HepG2 (cell line): ENCODE measurements at regions not wholly inside any gene's neighbourhood (a gene's known extent, or its start where the extent isn't known, plus 50 kb on each side); places are given as distances from the start of the nearest gene placed in this dataset.

Experiments
- ATAC-seq: fragments of 200-7000 bp; cut with Tn5 transposase; 3 replicates; pipeline ENCODE4 v1.9.1; 2020; ENCODE audit warnings: mild to moderate bottlenecking, moderate library complexity
- BruUV-seq: library from RNA; stranded (reverse); fragments of 400-500 nt; replicated peaks from 2 replicates; lab custom pipeline; 2021; lab: Mats Ljungman, UMichigan
- CTCF ChIA-PET: fragments of 300-600 bp; formaldehyde crosslinking; extraction: SDS; loops from one replicate; lab custom pipeline; 2021; ENCODE audit warnings: low total read pairs, inconsistent platforms, low intra/inter-chr PET ratio; lab: Yijun Ruan, JAX
- POLR2A ChIA-PET: fragments of 350-600 bp; sonication (Branson Sonifier 250); formaldehyde crosslinking; loops from one replicate; lab custom pipeline; 2020; ENCODE audit warnings: antibody characterized with exemption, inconsistent platforms; lab: Yijun Ruan, JAX
- DNase-seq: peaks from one replicate; pipeline ENCODE4 v3.0.0-alpha.2; 2015; ENCODE audit warnings: low spot score
- FAIRE-seq: peaks from 3 replicates; lab custom pipeline; 2011; peaks lifted over from hg19 to GRCh38; lab: Jason Lieb, UNC
- H2AFZ ChIP-seq: one replicate; pipeline ENCODE4 v1.6.1; 2011; ENCODE audit warnings: low read length, inconsistent platforms
- H3K27ac ChIP-seq: fragments of 300-600 bp; 3 replicates; pipeline ENCODE4 v1.8.0; 2011; ENCODE audit warnings: mixed run types, mild to moderate bottlenecking, mixed read lengths, low read length, inconsistent platforms; ENCODE audit not compliant: insufficient read depth; ENCODE audit errors: extremely low read length
- H3K27me3 ChIP-seq, 2 experiments: fragments of 200-600 bp in 1 of 2; 2 replicates in 1 of 2; 3 replicates in 1 of 2; pipeline versions ENCODE4 v1.6.0 to v1.8.0; 2011; ENCODE audit warnings: low read length in 2 of 2, mild to moderate bottlenecking in 2 of 2, moderate library complexity in 2 of 2, inconsistent platforms in 1 of 2; ENCODE audit not compliant: insufficient read depth in 2 of 2, control insufficient read depth in 1 of 2
- H3K36me3 ChIP-seq, 2 experiments: fragments of 200-600 bp in 1 of 2; replicated peaks in 1 of 2; 2 replicates in 1 of 2; 3 replicates in 1 of 2; pipeline versions ENCODE4 v1.5.1 to v1.8.0; 2011; ENCODE audit warnings: low read length in 2 of 2, inconsistent platforms in 1 of 2; ENCODE audit not compliant: insufficient read depth in 2 of 2, control insufficient read depth in 1 of 2
- H3K4me1 ChIP-seq: 2 replicates; pipeline ENCODE4 v1.5.1; 2012; ENCODE audit warnings: low read length, inconsistent platforms; ENCODE audit not compliant: insufficient read depth
- H3K4me2 ChIP-seq: 2 replicates; pipeline ENCODE4 v1.6.0; 2011; ENCODE audit warnings: low read depth, low read length, inconsistent platforms
- H3K4me3 ChIP-seq, 3 experiments: fragments of 200-600 bp in 1 of 3; sonication (generic), shearing (Covaris generic) in 1 of 3; replicated peaks in 1 of 3; 2 replicates each; pipeline ENCODE4 v1.5.1; 2011 to 2016; ENCODE audit warnings: low read length in 3 of 3, inconsistent platforms in 2 of 3, low read depth in 2 of 3, mild to moderate bottlenecking in 2 of 3, control low read depth in 1 of 3, mixed read lengths in 1 of 3; ENCODE audit not compliant: insufficient read depth in 1 of 3
- H3K79me2 ChIP-seq: one replicate; pipeline ENCODE4 v1.6.1; 2011; ENCODE audit warnings: low read length, inconsistent platforms; ENCODE audit not compliant: insufficient read depth
- H3K9ac ChIP-seq: 2 replicates; pipeline ENCODE4 v1.6.0; 2011; ENCODE audit warnings: mild to moderate bottlenecking, low read depth, low read length, inconsistent platforms; ENCODE audit not compliant: insufficient read depth
- H3K9me3 ChIP-seq: 2 replicates; pipeline ENCODE4 v1.5.1; 2012; ENCODE audit warnings: mild to moderate bottlenecking, low read length
- H4K20me1 ChIP-seq: 2 replicates; pipeline ENCODE4 v1.6.0; 2011; ENCODE audit warnings: inconsistent platforms, mild to moderate bottlenecking, low read length, moderate library complexity; ENCODE audit not compliant: insufficient read depth
- ATM ChIP-seq: fragments of 450-650 bp; IDR thresholded peaks from 2 replicates; pipeline ENCODE4 v1.7.1; 2017; ENCODE audit warnings: mild to moderate bottlenecking, borderline replicate concordance
- GZF1 ChIP-seq: sonication (generic); formaldehyde crosslinking; IDR thresholded peaks from 2 replicates; pipeline ENCODE4 v1.5.1; 2020; ENCODE audit warnings: mild to moderate bottlenecking, missing genetic modification reagents
- HNRNPLL ChIP-seq: fragments of 200-400 bp; formaldehyde crosslinking; IDR thresholded peaks from 2 replicates; pipeline ENCODE4 v1.6.1; 2017; ENCODE audit warnings: mild to moderate bottlenecking, low read depth, low read length; ENCODE audit not compliant: poor library complexity, severe bottlenecking
- IRF1 ChIP-seq: sonication (generic); formaldehyde crosslinking; IDR thresholded peaks from 2 replicates; pipeline ENCODE4 v1.4.0; 2020; ENCODE audit warnings: low read depth, mild to moderate bottlenecking, missing genetic modification reagents
- IRF2 ChIP-seq: IDR thresholded peaks from 2 replicates; pipeline ENCODE4 v1.6.1; 2018; ENCODE audit warnings: missing genetic modification reagents, missing compliant biosample characterization
- MAFF ChIP-seq: IDR thresholded peaks from 2 replicates; pipeline ENCODE4 v1.6.1; 2011; ENCODE audit warnings: low read depth, low read length, improper control_type of control experiment
- MAFK ChIP-seq, 2 experiments: IDR thresholded peaks in 1 of 2; conservative IDR thresholded peaks in 1 of 2; 2 replicates each; pipeline ENCODE4 v1.6.1; 2011; ENCODE audit warnings: improper control_type of control experiment in 2 of 2, low read length in 2 of 2
- MED8 ChIP-seq: sonication (generic); formaldehyde crosslinking; IDR thresholded peaks from 2 replicates; pipeline ENCODE4 v1.8.1; 2023; ENCODE audit warnings: mild to moderate bottlenecking, missing genetic modification reagents; ENCODE audit not compliant: insufficient replicate concordance
- NAIF1 ChIP-seq: sonication (generic); formaldehyde crosslinking; IDR thresholded peaks from 2 replicates; pipeline ENCODE4 v1.5.0; 2020; ENCODE audit warnings: mild to moderate bottlenecking, missing genetic modification reagents, borderline replicate concordance
- PHF21A ChIP-seq: sonication (generic); formaldehyde crosslinking; IDR thresholded peaks from 2 replicates; pipeline ENCODE4 v1.5.0; 2020; ENCODE audit warnings: mild to moderate bottlenecking, missing genetic modification reagents
- ZFP41 ChIP-seq: sonication (generic); formaldehyde crosslinking; IDR thresholded peaks from 2 replicates; pipeline ENCODE4 v1.4.0; 2020; ENCODE audit warnings: mild to moderate bottlenecking, missing genetic modification reagents, borderline replicate concordance
- ZNF335 ChIP-seq: sonication (generic); formaldehyde crosslinking; IDR thresholded peaks from 2 replicates; pipeline ENCODE4 v1.4.0; 2020; ENCODE audit warnings: missing genetic modification reagents
- ZNF468 ChIP-seq: sonication (generic); formaldehyde crosslinking; IDR thresholded peaks from 2 replicates; pipeline ENCODE4 v1.8.0; 2022; ENCODE audit warnings: mild to moderate bottlenecking, moderate library complexity, missing genetic modification reagents
- ZNF720 ChIP-seq: sonication (generic); formaldehyde crosslinking; IDR thresholded peaks from 2 replicates; pipeline ENCODE4 v1.4.0; 2020; ENCODE audit warnings: missing genetic modification reagents
- ZSCAN9 ChIP-seq: IDR thresholded peaks from 2 replicates; pipeline ENCODE4 v1.6.1; 2016; ENCODE audit warnings: borderline replicate concordance
- WGBS: methylation state at CpG from one replicate; pipeline ENCODE4 v1.1.6; 2017; ENCODE audit warnings: low lambda C conversion rate; 5-methylcytosine and 5-hydroxymethylcytosine counted together
- in situ Hi-C: cut with HindIII; loops from 2 replicates; pipeline ENCODE4 v1.10.0; 2017; ENCODE audit warnings: low pct_unique_long_range_greater_than_20kb; ENCODE audit not compliant: extremely low pct_ligation_motif_present
- intact Hi-C: fragments of 100-400 bp; cut with micrococcal nuclease; formaldehyde crosslinking; loops from one replicate; pipeline ENCODE4 v1.10.0; 2022; ENCODE audit not compliant: unreplicated experiment
- TF ChIP-seq, protein P1 (sequence below): sonication (generic); formaldehyde crosslinking; IDR thresholded peaks from 2 replicates; pipeline ENCODE4 v1.4.0; 2020; ENCODE audit warnings: mild to moderate bottlenecking, low read depth, missing genetic modification reagents
- TF ChIP-seq, protein P2 (sequence below): IDR thresholded peaks from 2 replicates; pipeline ENCODE4 v1.6.1; 2016; ENCODE audit warnings: low read depth, missing genetic modification reagents, missing compliant biosample characterization

DNA sequence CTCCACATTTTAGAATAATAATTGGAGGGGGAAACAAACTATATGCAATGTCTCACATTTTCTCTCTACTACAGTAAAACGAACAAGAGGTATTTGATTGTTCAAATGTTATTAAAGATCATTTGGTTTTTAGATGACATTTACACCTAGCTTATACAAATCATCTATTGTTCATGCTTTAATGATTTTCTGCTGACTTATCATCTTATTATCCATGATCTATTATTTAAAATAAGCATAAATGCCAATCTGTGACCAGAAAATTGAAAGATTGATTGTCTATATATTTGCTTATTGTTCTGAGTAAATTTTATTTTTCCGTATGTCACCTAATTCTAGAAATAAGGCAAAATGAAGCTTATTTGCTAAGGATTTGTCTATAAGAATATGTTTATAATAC, 537.2 kb downstream of the KCNJ3 start:
- POLR2A ChIA-PET, result no interaction called here
- in situ Hi-C loops, result no loop called here
- 2% methylated on average over 2 of the region's 2 CpGs for WGBS
- Histone ChIP-seq H3K79me2 (no peaks in the 10 kb centered on the region), H3K4me2 (no peak overlapping the region), H3K27ac (no peak overlapping the region), H3K36me3 (no peaks in the 10 kb centered on the region), H3K9me3 (no peaks in the 10 kb centered on the region), H4K20me1 (no peaks in the 10 kb centered on the region), H3K9ac (no peak overlapping the region), H3K4me3 (no peak overlapping the region), H2AFZ (no peak overlapping the region), H3K4me1 (no peaks in the 10 kb centered on the region), H3K27me3 (no peaks in the 10 kb centered on the region; a peak in 1 of 5 replicates)
- no peak for FAIRE-seq
- DNase-seq, result no peak
- ATAC-seq, result no peak
- CTCF ChIA-PET, result no interaction called here
- intact Hi-C loops, result no loop called here
- no TSS peak for BruUV-seq
- TF ChIP-seq ZNF335 (CRISPR knock-in tag), result no peak
- peak; percentile 13 to 76; a peak in 2 of 4 replicates for TF ChIP-seq MAFK (conservative IDR thresholded peaks at IDR 0.05 in 1 of 2, IDR thresholded peaks at IDR 0.05 in 1 of 2; ENCODE audit: low read length in 2 of 2)
- TF ChIP-seq, protein P1, sequence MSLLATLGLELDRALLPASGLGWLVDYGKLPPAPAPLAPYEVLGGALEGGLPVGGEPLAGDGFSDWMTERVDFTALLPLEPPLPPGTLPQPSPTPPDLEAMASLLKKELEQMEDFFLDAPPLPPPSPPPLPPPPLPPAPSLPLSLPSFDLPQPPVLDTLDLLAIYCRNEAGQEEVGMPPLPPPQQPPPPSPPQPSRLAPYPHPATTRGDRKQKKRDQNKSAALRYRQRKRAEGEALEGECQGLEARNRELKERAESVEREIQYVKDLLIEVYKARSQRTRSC (CRISPR knock-in tag), result no peak
- TF ChIP-seq PHF21A, result no peak
- TF ChIP-seq ATM, result no peak
- TF ChIP-seq GZF1, result no peak
- no peak for TF ChIP-seq NAIF1
- TF ChIP-seq, protein P2, sequence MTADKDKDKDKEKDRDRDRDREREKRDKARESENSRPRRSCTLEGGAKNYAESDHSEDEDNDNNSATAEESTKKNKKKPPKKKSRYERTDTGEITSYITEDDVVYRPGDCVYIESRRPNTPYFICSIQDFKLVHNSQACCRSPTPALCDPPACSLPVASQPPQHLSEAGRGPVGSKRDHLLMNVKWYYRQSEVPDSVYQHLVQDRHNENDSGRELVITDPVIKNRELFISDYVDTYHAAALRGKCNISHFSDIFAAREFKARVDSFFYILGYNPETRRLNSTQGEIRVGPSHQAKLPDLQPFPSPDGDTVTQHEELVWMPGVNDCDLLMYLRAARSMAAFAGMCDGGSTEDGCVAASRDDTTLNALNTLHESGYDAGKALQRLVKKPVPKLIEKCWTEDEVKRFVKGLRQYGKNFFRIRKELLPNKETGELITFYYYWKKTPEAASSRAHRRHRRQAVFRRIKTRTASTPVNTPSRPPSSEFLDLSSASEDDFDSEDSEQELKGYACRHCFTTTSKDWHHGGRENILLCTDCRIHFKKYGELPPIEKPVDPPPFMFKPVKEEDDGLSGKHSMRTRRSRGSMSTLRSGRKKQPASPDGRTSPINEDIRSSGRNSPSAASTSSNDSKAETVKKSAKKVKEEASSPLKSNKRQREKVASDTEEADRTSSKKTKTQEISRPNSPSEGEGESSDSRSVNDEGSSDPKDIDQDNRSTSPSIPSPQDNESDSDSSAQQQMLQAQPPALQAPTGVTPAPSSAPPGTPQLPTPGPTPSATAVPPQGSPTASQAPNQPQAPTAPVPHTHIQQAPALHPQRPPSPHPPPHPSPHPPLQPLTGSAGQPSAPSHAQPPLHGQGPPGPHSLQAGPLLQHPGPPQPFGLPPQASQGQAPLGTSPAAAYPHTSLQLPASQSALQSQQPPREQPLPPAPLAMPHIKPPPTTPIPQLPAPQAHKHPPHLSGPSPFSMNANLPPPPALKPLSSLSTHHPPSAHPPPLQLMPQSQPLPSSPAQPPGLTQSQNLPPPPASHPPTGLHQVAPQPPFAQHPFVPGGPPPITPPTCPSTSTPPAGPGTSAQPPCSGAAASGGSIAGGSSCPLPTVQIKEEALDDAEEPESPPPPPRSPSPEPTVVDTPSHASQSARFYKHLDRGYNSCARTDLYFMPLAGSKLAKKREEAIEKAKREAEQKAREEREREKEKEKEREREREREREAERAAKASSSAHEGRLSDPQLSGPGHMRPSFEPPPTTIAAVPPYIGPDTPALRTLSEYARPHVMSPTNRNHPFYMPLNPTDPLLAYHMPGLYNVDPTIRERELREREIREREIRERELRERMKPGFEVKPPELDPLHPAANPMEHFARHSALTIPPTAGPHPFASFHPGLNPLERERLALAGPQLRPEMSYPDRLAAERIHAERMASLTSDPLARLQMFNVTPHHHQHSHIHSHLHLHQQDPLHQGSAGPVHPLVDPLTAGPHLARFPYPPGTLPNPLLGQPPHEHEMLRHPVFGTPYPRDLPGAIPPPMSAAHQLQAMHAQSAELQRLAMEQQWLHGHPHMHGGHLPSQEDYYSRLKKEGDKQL (CRISPR knock-in tag), result no peak
- no peak for TF ChIP-seq ZNF720 (CRISPR knock-in tag)
- TF ChIP-seq ZFP41 (CRISPR knock-in tag), result no peak
- no peak for TF ChIP-seq IRF1 (CRISPR knock-in tag)
- no peak for TF ChIP-seq IRF2
- TF ChIP-seq ZNF468 (CRISPR knock-in tag), result no peak
- peak; percentile 59; the same call in 1 of the 2 replicates for TF ChIP-seq MAFF
- no peak for TF ChIP-seq ZSCAN9 (CRISPR knock-in tag)
- TF ChIP-seq HNRNPLL, result no peak
- no peak for TF ChIP-seq MED8 (CRISPR knock-in tag)
